PC-9 (cell line): ENCODE measurements at regions not wholly inside any gene's neighbourhood (a gene's known extent, or its start where the extent isn't known, plus 50 kb on each side); places are given as distances from the start of the nearest gene placed in this dataset.

Experiments
- CTCF ChIP-seq: fragments of 200-600 bp; sonication (generic); conservative IDR thresholded peaks from 2 replicates; pipeline ENCODE4 v1.6.1; 2017; ENCODE audit warnings: mixed run types, antibody characterized with exemption, mild to moderate bottlenecking, moderate library complexity
- EZH2 ChIP-seq: fragments of 200-600 bp; sonication (generic); IDR thresholded peaks from 2 replicates; pipeline ENCODE4 v1.8.0; 2017; ENCODE audit warnings: antibody characterized with exemption, low read depth

GRCh38 chr10:132132421-132132841, 54.3 kb upstream of the DPYSL4 start:
- TF ChIP-seq CTCF (no peak), EZH2 (no peak)
